AG09309 (cell line): ENCODE measurements at regions not wholly inside any gene's neighbourhood (a gene's known extent, or its start where the extent isn't known, plus 50 kb on each side); places are given as distances from the start of the nearest gene placed in this dataset.

Source experiments
- DNase-seq: peaks from one replicate; pipeline ENCODE4 v3.0.0-alpha.2; 2010; ENCODE audit warnings: low read depth
- H3K4me3 ChIP-seq: 2 replicates; pipeline ENCODE4 v1.5.1; 2011; ENCODE audit warnings: mild to moderate bottlenecking, low read depth, low read length, moderate library complexity; ENCODE audit not compliant: control insufficient read depth
- CTCF ChIP-seq: IDR thresholded peaks from 2 replicates; pipeline ENCODE4 v1.5.1; 2011; ENCODE audit warnings: mild to moderate bottlenecking, low read depth, low read length, inconsistent platforms; ENCODE audit not compliant: insufficient read depth, control insufficient read depth; ENCODE audit errors: missing control alignments

- no peak for TF ChIP-seq CTCF
- DNase-seq: no peak
Observed at GRCh38 chr12:22828066-22828465, 203.1 kb downstream of the ETNK1 start.

GRCh38 chr12:22835431-22835830, 210.5 kb downstream of the ETNK1 start:
- TF ChIP-seq CTCF: no peak
- H3K4me3 ChIP-seq: no peak overlapping the region
- no peak for DNase-seq

More at GRCh38 chr12:22828066-22828465, 203.1 kb downstream of the ETNK1 start:
- no peak overlapping the region for H3K4me3 ChIP-seq

GRCh38 chr12:22850185-22850584, 225.2 kb downstream of the ETNK1 start:
- no peak for DNase-seq
- no peak overlapping the region for H3K4me3 ChIP-seq
- no peak for TF ChIP-seq CTCF

GRCh38 chr12:22851532-22851931, 226.6 kb downstream of the ETNK1 start:
- DNase-seq: no peak
- no peak for TF ChIP-seq CTCF
- H3K4me3 ChIP-seq: no peak overlapping the region

- TF ChIP-seq CTCF: no peak
- no peak overlapping the region for H3K4me3 ChIP-seq
- DNase-seq: no peak
Observed at GRCh38 chr12:22855456-22855855, 230.5 kb downstream of the ETNK1 start.

- DNase-seq: peak; percentile 13
- no peak overlapping the region for H3K4me3 ChIP-seq
- TF ChIP-seq CTCF: peak; percentile 55
Observed at GRCh38 chr12:22856178-22856577, 231.2 kb downstream of the ETNK1 start.
